OCI-LY1 (cell line): ENCODE measurements at regions not wholly inside any gene's neighbourhood (a gene's known extent, or its start where the extent isn't known, plus 50 kb on each side); places are given as distances from the start of the nearest gene placed in this dataset.

ENCODE experiments used
- H2AFZ ChIP-seq: fragments of 200-600 bp; sonication (generic), shearing (Covaris generic); 2 replicates; pipeline ENCODE4 v1.6.0; 2014; ENCODE audit warnings: antibody characterized with exemption, mild to moderate bottlenecking, low read length
- H3F3A ChIP-seq: fragments of 200-600 bp; sonication (generic), shearing (Covaris generic); 2 replicates; pipeline ENCODE4 v1.6.0; 2014; ENCODE audit warnings: mild to moderate bottlenecking, antibody characterized with exemption, low read length, moderate library complexity; ENCODE audit not compliant: insufficient read depth
- H3K27ac ChIP-seq: fragments of 200-600 bp; sonication (generic); 2 replicates; pipeline ENCODE4 v1.5.1; 2014; ENCODE audit warnings: low read length, mixed run types, mild to moderate bottlenecking, low read depth; ENCODE audit not compliant: poor library complexity, severe bottlenecking
- H3K27me3 ChIP-seq: fragments of 200-600 bp; sonication (generic); 2 replicates; pipeline ENCODE4 v1.6.0; 2014; ENCODE audit warnings: antibody characterized with exemption, mild to moderate bottlenecking, low read length, moderate library complexity; ENCODE audit not compliant: insufficient read depth
- H3K36me3 ChIP-seq: fragments of 200-600 bp; sonication (generic); 2 replicates; pipeline ENCODE4 v1.6.1; 2014; ENCODE audit warnings: mild to moderate bottlenecking, antibody characterized with exemption, low read length, moderate library complexity, mixed read lengths; ENCODE audit not compliant: insufficient read depth
- H3K4me1 ChIP-seq: fragments of 200-600 bp; sonication (generic); 2 replicates; pipeline ENCODE4 v1.5.1; 2014; ENCODE audit warnings: mild to moderate bottlenecking, low read length, moderate library complexity; ENCODE audit not compliant: insufficient read depth, severe bottlenecking
- H3K4me2 ChIP-seq: fragments of 200-600 bp; sonication (generic), shearing (Covaris generic); 2 replicates; pipeline ENCODE4 v1.6.1; 2014; ENCODE audit warnings: low read length
- H3K4me3 ChIP-seq: fragments of 200-600 bp; sonication (generic); 2 replicates; pipeline ENCODE4 v1.5.1; 2014; ENCODE audit warnings: low read length, low read depth, mild to moderate bottlenecking, mixed read lengths; ENCODE audit not compliant: poor library complexity, severe bottlenecking
- H3K79me2 ChIP-seq: fragments of 200-600 bp; shearing (Covaris generic); 2 replicates; pipeline ENCODE4 v1.6.1; 2016; ENCODE audit warnings: mixed run types, low read length, mixed read lengths; ENCODE audit not compliant: insufficient read depth
- H3K9ac ChIP-seq: fragments of 200-600 bp; sonication (generic), shearing (Covaris generic); 2 replicates; pipeline ENCODE4 v1.6.1; 2014; ENCODE audit warnings: mild to moderate bottlenecking, low read length, mixed read lengths
- H3K9me2 ChIP-seq: fragments of 200-600 bp; sonication (generic), shearing (Covaris generic); 2 replicates; pipeline ENCODE4 v1.6.1; 2014; ENCODE audit warnings: low read depth, mild to moderate bottlenecking, low read length, mixed read lengths
- H3K9me3 ChIP-seq: fragments of 200-600 bp; shearing (Covaris generic); 2 replicates; pipeline ENCODE4 v1.6.1; 2014; ENCODE audit warnings: low read length, mixed read lengths
- H4K20me1 ChIP-seq: fragments of 200-600 bp; sonication (generic), shearing (Covaris generic); 2 replicates; pipeline ENCODE4 v1.6.0; 2016; ENCODE audit warnings: mild to moderate bottlenecking, low read length; ENCODE audit not compliant: insufficient read depth
- EZH2 ChIP-seq: fragments of 200-600 bp; sonication (generic), shearing (Covaris generic); IDR thresholded peaks from 2 replicates; pipeline ENCODE4 v1.8.0; 2017; ENCODE audit warnings: borderline replicate concordance, mixed run types, mild to moderate bottlenecking, antibody characterized with exemption, low read length, moderate library complexity, mixed read lengths
- TF ChIP-seq, protein P1 (sequence below): fragments of 200-600 bp; sonication (generic), shearing (Covaris generic); IDR thresholded peaks from 2 replicates; pipeline ENCODE4 v1.5.1; 2017; ENCODE audit warnings: mild to moderate bottlenecking, antibody characterized with exemption, low read length, moderate library complexity, mixed read lengths

DNA sequence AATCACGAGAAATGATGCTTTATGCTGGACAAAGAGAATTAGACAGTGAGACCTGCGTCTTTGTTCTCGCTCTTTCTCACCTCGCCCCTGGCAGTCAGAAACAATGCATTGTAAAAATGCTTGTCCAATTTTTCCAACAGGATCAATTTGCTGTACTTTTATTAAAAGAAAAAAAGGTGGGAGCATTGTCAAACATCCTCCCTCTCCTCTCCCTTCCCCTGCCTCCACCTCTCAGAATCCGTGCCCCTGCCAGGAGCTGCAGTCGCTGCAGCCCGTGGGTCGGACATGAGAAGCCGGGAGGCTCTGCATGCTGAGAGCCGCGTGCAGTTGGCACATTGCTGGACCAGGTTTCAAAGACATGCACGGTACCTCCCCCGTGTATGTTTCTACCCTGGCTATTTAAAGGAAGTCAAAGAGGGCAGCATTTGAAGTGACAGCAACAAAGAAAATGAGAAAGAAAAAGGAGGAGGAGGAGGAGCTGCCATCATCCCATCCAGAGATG is 161.0 kb upstream of the KAZN start:
- no peaks in the 10 kb centered on the region for H3K9me2 ChIP-seq
- H3K4me3 ChIP-seq = no peak overlapping the region
- no peak overlapping the region for H3K4me2 ChIP-seq
- no peaks in the 10 kb centered on the region for H3K27me3 ChIP-seq
- no peaks in the 10 kb centered on the region for H3K79me2 ChIP-seq
- TF ChIP-seq, protein P1, sequence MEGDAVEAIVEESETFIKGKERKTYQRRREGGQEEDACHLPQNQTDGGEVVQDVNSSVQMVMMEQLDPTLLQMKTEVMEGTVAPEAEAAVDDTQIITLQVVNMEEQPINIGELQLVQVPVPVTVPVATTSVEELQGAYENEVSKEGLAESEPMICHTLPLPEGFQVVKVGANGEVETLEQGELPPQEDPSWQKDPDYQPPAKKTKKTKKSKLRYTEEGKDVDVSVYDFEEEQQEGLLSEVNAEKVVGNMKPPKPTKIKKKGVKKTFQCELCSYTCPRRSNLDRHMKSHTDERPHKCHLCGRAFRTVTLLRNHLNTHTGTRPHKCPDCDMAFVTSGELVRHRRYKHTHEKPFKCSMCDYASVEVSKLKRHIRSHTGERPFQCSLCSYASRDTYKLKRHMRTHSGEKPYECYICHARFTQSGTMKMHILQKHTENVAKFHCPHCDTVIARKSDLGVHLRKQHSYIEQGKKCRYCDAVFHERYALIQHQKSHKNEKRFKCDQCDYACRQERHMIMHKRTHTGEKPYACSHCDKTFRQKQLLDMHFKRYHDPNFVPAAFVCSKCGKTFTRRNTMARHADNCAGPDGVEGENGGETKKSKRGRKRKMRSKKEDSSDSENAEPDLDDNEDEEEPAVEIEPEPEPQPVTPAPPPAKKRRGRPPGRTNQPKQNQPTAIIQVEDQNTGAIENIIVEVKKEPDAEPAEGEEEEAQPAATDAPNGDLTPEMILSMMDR = no peak
- TF ChIP-seq EZH2 = no peak
- H3K9ac ChIP-seq = no peak overlapping the region
- no peak overlapping the region for H2AFZ ChIP-seq
- no peaks in the 10 kb centered on the region for H3K4me1 ChIP-seq
- no peaks in the 10 kb centered on the region for H3F3A ChIP-seq
- no peaks in the 10 kb centered on the region for H4K20me1 ChIP-seq
- no peaks in the 10 kb centered on the region for H3K9me3 ChIP-seq
- H3K36me3 ChIP-seq = no peaks in the 10 kb centered on the region
- H3K27ac ChIP-seq = no peak overlapping the region

DNA sequence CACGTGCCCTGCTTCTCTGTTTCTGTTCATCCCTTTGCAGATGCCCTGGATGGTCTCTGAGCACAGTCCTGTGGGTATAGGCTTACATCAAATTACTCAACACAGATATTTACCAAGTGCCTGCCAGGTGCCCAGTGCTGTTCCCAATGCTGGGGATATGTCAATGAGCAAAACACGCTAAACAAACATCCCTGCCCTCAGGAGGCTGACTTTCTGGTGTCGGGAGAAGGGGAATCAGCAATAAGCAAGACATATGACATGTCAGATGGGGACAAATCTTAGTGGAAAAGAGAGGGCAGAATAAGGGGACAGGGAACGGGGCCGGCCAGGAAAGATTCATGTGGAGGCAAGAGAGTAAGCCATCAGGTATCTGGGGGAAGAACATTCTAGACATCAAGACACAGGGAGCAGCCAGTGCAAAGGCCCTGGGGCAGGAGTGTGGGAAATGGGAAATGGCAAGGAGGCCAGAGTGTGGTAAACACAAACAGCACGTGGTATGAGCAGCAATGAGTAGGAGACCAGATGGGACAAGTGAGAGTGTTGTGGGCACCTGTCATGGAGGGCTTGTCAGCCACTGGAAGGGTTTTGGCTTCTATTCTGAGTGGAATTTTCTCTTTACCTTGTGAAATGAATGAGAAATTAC is 160.2 kb upstream of the KAZN start:
- no peaks in the 10 kb centered on the region for H3K9me2 ChIP-seq
- H3K9ac ChIP-seq = no peak overlapping the region
- no peaks in the 10 kb centered on the region for H3K9me3 ChIP-seq
- H3F3A ChIP-seq = no peaks in the 10 kb centered on the region
- H3K27me3 ChIP-seq = no peaks in the 10 kb centered on the region
- H3K4me1 ChIP-seq = no peaks in the 10 kb centered on the region
- H3K36me3 ChIP-seq = no peaks in the 10 kb centered on the region
- no peaks in the 10 kb centered on the region for H4K20me1 ChIP-seq
- no peak overlapping the region for H2AFZ ChIP-seq
- H3K79me2 ChIP-seq = no peaks in the 10 kb centered on the region
- TF ChIP-seq EZH2 = no peak
- TF ChIP-seq, protein P1 = no peak
- H3K27ac ChIP-seq = no peak overlapping the region
- no peak overlapping the region for H3K4me3 ChIP-seq
- no peak overlapping the region for H3K4me2 ChIP-seq

DNA sequence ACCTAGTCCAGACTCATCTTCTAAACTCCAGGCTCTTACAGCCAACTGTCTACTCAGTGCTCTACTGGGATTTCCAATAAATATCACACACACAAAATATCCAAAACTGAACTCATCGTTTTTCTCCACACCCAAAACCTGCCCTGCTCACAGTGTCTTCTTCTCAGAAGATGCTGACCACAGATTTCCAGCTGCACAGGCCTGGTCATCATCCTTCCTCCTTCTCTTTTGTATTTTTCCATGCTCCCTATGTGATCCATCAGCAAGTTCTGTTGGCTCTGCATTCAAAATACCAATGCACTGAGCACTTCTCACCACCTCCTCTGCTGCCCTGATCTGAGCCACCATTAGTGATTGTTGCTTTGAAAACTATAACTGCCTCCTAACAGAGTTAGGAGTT is 159.5 kb upstream of the KAZN start:
- Histone ChIP-seq H3K4me2 (no peak overlapping the region), H2AFZ (no peak overlapping the region), H3K4me3 (no peak overlapping the region), H3K9me2 (no peaks in the 10 kb centered on the region), H3K27me3 (no peaks in the 10 kb centered on the region), H3K79me2 (no peaks in the 10 kb centered on the region), H3K36me3 (no peaks in the 10 kb centered on the region), H3K4me1 (no peaks in the 10 kb centered on the region), H3F3A (no peaks in the 10 kb centered on the region), H3K27ac (no peak overlapping the region), H4K20me1 (no peaks in the 10 kb centered on the region), H3K9me3 (no peaks in the 10 kb centered on the region), H3K9ac (no peak overlapping the region)
- TF ChIP-seq, protein P1 = no peak
- TF ChIP-seq EZH2 = no peak
